ENCODE measurements at regions not wholly inside any gene's neighbourhood (a gene's known extent, or its start where the extent isn't known, plus 50 kb on each side); places are given as distances from the start of the nearest gene placed in this dataset.

DNA sequence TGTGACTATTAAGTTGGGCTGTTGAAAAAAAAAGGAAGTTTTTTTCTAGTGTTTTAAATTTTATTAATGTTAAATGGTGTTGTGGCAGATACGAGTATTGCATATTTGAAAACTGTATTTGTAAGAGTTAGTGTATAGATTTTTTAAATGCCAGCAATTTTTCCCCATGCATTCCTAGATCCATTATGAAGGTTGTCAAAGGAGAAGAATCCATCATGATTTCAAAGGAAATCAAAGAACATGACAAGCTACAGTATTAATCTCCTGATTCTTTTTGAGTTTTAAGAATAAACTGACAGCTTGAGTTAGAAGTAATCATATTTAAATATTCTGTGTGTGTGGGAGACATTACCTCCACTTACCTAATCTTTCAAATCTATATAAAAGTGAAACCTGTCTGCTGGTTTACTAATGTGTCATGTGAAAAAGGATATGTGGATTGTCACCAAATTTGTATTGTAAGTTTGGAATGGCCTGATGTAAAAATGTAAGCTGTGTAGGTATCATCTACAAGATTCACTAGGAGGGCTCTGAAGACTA is 111.0 kb upstream of the HS3ST5 start:
- intact Hi-C loops (cut with micrococcal nuclease; ENCODE audit: unreplicated experiment): no loop called here
- CTCF ChIA-PET: no interaction called here
- Mint-ChIP-seq H3K4me3 (ENCODE audit: low read depth, unreplicated experiment) (no peak overlapping the region), H3K9me3 (ENCODE audit: low read depth, unreplicated experiment) (no peaks in the 10 kb centered on the region), H3K27me3 (ENCODE audit: unreplicated experiment) (no peaks in the 10 kb centered on the region), H3K36me3 (ENCODE audit: insufficient read depth, unreplicated experiment) (no peaks in the 10 kb centered on the region), H3K27ac (ENCODE audit: unreplicated experiment) (no peak overlapping the region), H3K4me1 (ENCODE audit: low read depth, unreplicated experiment) (no peaks in the 10 kb centered on the region)
- TF ChIP-seq, protein P1, sequence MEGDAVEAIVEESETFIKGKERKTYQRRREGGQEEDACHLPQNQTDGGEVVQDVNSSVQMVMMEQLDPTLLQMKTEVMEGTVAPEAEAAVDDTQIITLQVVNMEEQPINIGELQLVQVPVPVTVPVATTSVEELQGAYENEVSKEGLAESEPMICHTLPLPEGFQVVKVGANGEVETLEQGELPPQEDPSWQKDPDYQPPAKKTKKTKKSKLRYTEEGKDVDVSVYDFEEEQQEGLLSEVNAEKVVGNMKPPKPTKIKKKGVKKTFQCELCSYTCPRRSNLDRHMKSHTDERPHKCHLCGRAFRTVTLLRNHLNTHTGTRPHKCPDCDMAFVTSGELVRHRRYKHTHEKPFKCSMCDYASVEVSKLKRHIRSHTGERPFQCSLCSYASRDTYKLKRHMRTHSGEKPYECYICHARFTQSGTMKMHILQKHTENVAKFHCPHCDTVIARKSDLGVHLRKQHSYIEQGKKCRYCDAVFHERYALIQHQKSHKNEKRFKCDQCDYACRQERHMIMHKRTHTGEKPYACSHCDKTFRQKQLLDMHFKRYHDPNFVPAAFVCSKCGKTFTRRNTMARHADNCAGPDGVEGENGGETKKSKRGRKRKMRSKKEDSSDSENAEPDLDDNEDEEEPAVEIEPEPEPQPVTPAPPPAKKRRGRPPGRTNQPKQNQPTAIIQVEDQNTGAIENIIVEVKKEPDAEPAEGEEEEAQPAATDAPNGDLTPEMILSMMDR (IDR thresholded peaks at IDR 0.05; ENCODE audit: unreplicated experiment): no peak
- BruUV-seq (replicated peaks): no TSS peak
- DNase-seq: no peak

DNA sequence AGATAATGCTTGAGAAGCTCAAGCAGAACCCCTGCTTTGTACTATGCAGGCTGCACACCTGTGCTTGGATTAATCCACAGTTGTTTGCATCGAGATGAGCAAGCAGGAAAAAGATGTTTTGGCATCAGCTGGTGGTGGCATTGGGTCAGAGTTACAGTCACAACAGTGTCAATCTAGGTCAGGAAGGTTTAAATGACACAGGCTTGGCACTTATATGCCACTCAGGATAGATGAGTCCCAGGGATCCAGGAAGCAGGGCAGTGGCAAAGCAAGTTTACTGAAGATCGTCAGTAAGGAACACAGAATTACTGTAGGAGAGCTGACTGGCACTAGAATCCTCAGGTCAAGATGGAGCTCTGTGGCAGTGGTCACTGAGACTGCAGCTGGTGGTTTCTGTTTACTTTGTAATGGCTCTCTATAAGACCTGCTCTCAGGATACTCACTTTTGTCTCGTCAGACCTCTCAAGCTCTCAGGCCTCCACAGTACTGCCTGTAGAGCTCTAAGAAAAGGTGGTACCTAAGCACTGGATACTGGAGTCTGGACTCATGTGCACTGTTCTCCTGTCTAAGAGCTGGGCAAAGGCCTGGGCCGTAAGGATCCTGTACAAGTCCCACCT is 110.1 kb upstream of the HS3ST5 start:
- intact Hi-C loops (cut with micrococcal nuclease; ENCODE audit: unreplicated experiment): no loop called here
- H3K4me1 Mint-ChIP-seq (ENCODE audit: low read depth, unreplicated experiment): no peaks in the 10 kb centered on the region
- H3K36me3 Mint-ChIP-seq (ENCODE audit: insufficient read depth, unreplicated experiment): no peaks in the 10 kb centered on the region
- DNase-seq: no peak
- no peaks in the 10 kb centered on the region for H3K27me3 Mint-ChIP-seq (ENCODE audit: unreplicated experiment)
- no peaks in the 10 kb centered on the region for H3K9me3 Mint-ChIP-seq (ENCODE audit: low read depth, unreplicated experiment)
- BruUV-seq (replicated peaks): no TSS peak
- TF ChIP-seq, protein P1 (IDR thresholded peaks at IDR 0.05; ENCODE audit: unreplicated experiment): no peak
- CTCF ChIA-PET: no interaction called here
- H3K4me3 Mint-ChIP-seq (ENCODE audit: low read depth, unreplicated experiment): no peak overlapping the region
- H3K27ac Mint-ChIP-seq (ENCODE audit: unreplicated experiment): no peak overlapping the region

DNA sequence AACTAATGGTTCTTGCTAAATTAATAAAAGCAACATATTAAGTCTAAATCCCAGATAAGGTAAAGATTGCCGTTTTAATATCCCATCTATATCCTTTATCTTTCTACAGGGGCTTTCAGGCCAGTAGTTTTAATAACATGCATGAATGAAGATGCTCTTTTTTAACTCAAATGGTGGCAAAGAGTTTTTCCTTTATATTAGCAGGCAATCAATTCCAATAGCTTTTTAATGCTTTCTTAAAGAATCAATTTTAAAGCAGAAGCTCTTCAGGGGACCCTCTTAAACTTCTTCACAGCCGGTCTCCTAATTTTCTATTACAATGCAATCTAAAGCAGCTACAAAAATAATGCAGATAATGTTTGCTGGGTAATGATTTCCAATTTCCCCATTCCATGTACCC is 107.8 kb upstream of the HS3ST5 start:
- no peaks in the 10 kb centered on the region for H3K9me3 Mint-ChIP-seq (ENCODE audit: low read depth, unreplicated experiment)
- no peaks in the 10 kb centered on the region for H3K36me3 Mint-ChIP-seq (ENCODE audit: insufficient read depth, unreplicated experiment)
- no peaks in the 10 kb centered on the region for H3K4me1 Mint-ChIP-seq (ENCODE audit: low read depth, unreplicated experiment)
- no peak for DNase-seq
- BruUV-seq (replicated peaks): no TSS peak
- no peak overlapping the region for H3K27ac Mint-ChIP-seq (ENCODE audit: unreplicated experiment)
- CTCF ChIA-PET: no interaction called here
- intact Hi-C loops (cut with micrococcal nuclease; ENCODE audit: unreplicated experiment): no loop called here
- no peaks in the 10 kb centered on the region for H3K27me3 Mint-ChIP-seq (ENCODE audit: unreplicated experiment)
- H3K4me3 Mint-ChIP-seq (ENCODE audit: low read depth, unreplicated experiment): no peak overlapping the region
- TF ChIP-seq, protein P1 (IDR thresholded peaks at IDR 0.05; ENCODE audit: unreplicated experiment): no peak

DNA sequence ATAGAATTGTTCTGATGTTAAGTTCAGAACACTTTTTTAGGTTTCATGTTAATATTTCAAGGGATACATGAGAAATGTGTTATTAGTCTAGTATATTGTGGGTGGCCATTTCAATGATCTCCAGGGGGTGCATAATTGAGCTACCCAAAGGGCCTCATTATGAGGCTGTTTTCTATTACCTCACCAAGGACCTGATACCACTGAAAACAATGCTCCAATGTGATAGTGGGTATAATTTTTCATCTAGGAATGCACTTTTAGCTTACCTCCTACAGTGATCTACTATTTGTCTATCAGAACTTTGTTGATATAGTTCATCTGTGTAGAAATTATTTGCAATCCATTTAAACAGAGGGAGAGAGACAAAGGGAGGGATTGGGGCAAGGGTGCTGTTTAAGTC is 106.8 kb upstream of the HS3ST5 start:
- intact Hi-C loops (cut with micrococcal nuclease; ENCODE audit: unreplicated experiment): no loop called here
- no TSS peak for BruUV-seq (replicated peaks)
- CTCF ChIA-PET: no interaction called here
- H3K4me3 Mint-ChIP-seq (ENCODE audit: low read depth, unreplicated experiment): no peak overlapping the region
- no peaks in the 10 kb centered on the region for H3K27me3 Mint-ChIP-seq (ENCODE audit: unreplicated experiment)
- no peaks in the 10 kb centered on the region for H3K4me1 Mint-ChIP-seq (ENCODE audit: low read depth, unreplicated experiment)
- no peak for DNase-seq
- no peak overlapping the region for H3K27ac Mint-ChIP-seq (ENCODE audit: unreplicated experiment)
- no peaks in the 10 kb centered on the region for H3K9me3 Mint-ChIP-seq (ENCODE audit: low read depth, unreplicated experiment)
- TF ChIP-seq, protein P1 (IDR thresholded peaks at IDR 0.05; ENCODE audit: unreplicated experiment): no peak
- H3K36me3 Mint-ChIP-seq (ENCODE audit: insufficient read depth, unreplicated experiment): no peaks in the 10 kb centered on the region

Data from Calu3 (cell line).